GM12878 (cell line): ENCODE measurements at regions not wholly inside any gene's neighbourhood (a gene's known extent, or its start where the extent isn't known, plus 50 kb on each side); places are given as distances from the start of the nearest gene placed in this dataset.

Experiments used
- ATAC-seq: fragments of 200-7000 bp; cut with Tn5 transposase; 3 replicates; pipeline ENCODE4 v1.9.1; 2020; ENCODE audit warnings: mild to moderate bottlenecking, moderate library complexity
- BruUV-seq: library from RNA; stranded (reverse); fragments of 400-500 nt; replicated peaks from 2 replicates; lab custom pipeline; 2021; lab: Mats Ljungman, UMichigan
- CTCF ChIA-PET: fragments of 300-600 bp; sonication (Branson Sonifier 250); formaldehyde crosslinking; extraction: SDS; loops from one replicate; lab custom pipeline; 2021; ENCODE audit warnings: inconsistent platforms; lab: Yijun Ruan, JAX
- POLR2A ChIA-PET: fragments of 350-600 bp; formaldehyde crosslinking; extraction: SDS; loops from one replicate; lab custom pipeline; 2021; ENCODE audit warnings: inconsistent platforms; lab: Charles Lee
- RAD21 ChIA-PET: fragments of 300-600 bp; sonication (Branson Sonifier 250); formaldehyde crosslinking; loops from one replicate; lab custom pipeline; 2023; ENCODE audit warnings: antibody characterized with exemption; ENCODE audit not compliant: unreplicated experiment; lab: Charles Lee
- SMC1A ChIA-PET: fragments of 300-600 bp; sonication (Branson Sonifier 250); formaldehyde crosslinking; loops from one replicate; lab custom pipeline; 2023; ENCODE audit not compliant: unreplicated experiment, uncharacterized antibody; lab: Charles Lee
- DNase-seq: peaks from one replicate; pipeline ENCODE4 v3.0.0-alpha.2; 2011; ENCODE audit warnings: low read depth, low spot score
- FAIRE-seq: peaks from 3 replicates; lab custom pipeline; 2011; peaks lifted over from hg19 to GRCh38; lab: Jason Lieb, UNC
- H2AFZ ChIP-seq: 2 replicates; pipeline ENCODE4 v1.6.0; 2011; ENCODE audit warnings: low read depth, low read length, control low read depth; ENCODE audit not compliant: control insufficient read depth
- H3K27ac ChIP-seq: 2 replicates; pipeline ENCODE4 v1.5.1; 2011; ENCODE audit warnings: control low read depth; ENCODE audit not compliant: control insufficient read depth, insufficient read depth
- H3K27me3 ChIP-seq, 2 experiments: replicated peaks in 1 of 2; 2 replicates each; pipeline versions ENCODE4 v1.6.0 to v1.6.1; 2011; ENCODE audit warnings: low read length in 1 of 2; ENCODE audit not compliant: control insufficient read depth in 2 of 2, insufficient read depth in 2 of 2
- H3K36me3 ChIP-seq, 2 experiments: 2 replicates each; pipeline ENCODE4 v1.5.1; 2011; ENCODE audit warnings: low read length in 1 of 2; ENCODE audit not compliant: control insufficient read depth in 2 of 2, insufficient read depth in 2 of 2
- H3K4me1 ChIP-seq: 2 replicates; pipeline ENCODE4 v1.6.1; 2011; ENCODE audit warnings: mild to moderate bottlenecking, low read length, moderate library complexity, mixed read lengths; ENCODE audit not compliant: control insufficient read depth, insufficient read depth
- H3K4me2 ChIP-seq: 2 replicates; pipeline ENCODE4 v1.6.0; 2011; ENCODE audit warnings: control low read depth; ENCODE audit not compliant: control insufficient read depth, insufficient read depth
- H3K4me3 ChIP-seq: fragments of 200-600 bp; sonication (generic); 2 replicates; pipeline ENCODE4 v1.5.1; 2016
- H3K79me2 ChIP-seq: 2 replicates; pipeline ENCODE4 v1.6.0; 2011; ENCODE audit warnings: low read length; ENCODE audit not compliant: control insufficient read depth, insufficient read depth
- H3K9ac ChIP-seq: 2 replicates; pipeline ENCODE4 v1.8.0; 2011; ENCODE audit warnings: low read length, control low read depth, mixed read lengths; ENCODE audit not compliant: control insufficient read depth, insufficient read depth
- H3K9me3 ChIP-seq: replicated peaks from 3 replicates; pipeline ENCODE4 v1.5.1; 2011; ENCODE audit warnings: mild to moderate bottlenecking, low read length; ENCODE audit not compliant: control insufficient read depth, insufficient read depth
- H4K20me1 ChIP-seq: 2 replicates; pipeline ENCODE4 v1.6.0; 2011; ENCODE audit not compliant: control insufficient read depth, insufficient read depth
- CBX3 ChIP-seq: fragments of 200-600 bp; sonication (generic); IDR thresholded peaks from 2 replicates; pipeline ENCODE4 v1.6.1; 2016; ENCODE audit warnings: low read depth, borderline replicate concordance
- ETV6 ChIP-seq, 2 experiments: fragments of 450-650 bp in 1 of 2; IDR thresholded peaks in 1 of 2; conservative IDR thresholded peaks in 1 of 2; 2 replicates each; pipeline ENCODE4 v1.6.1; 2014; ENCODE audit warnings: antibody characterized with exemption in 1 of 2, borderline replicate concordance in 1 of 2, low read depth in 1 of 2, mild to moderate bottlenecking in 1 of 2, moderate library complexity in 1 of 2
- NFXL1 ChIP-seq: fragments of 450-650 bp; IDR thresholded peaks from 2 replicates; pipeline ENCODE4 v1.6.1; 2017; ENCODE audit warnings: antibody characterized with exemption, mild to moderate bottlenecking, borderline replicate concordance
- WGBS: methylation state at CpG from one replicate; pipeline ENCODE4 v1.1.6; 2016; ENCODE audit warnings: low lambda C conversion rate; ENCODE audit not compliant: insufficient replicate concordance, insufficient coverage; ENCODE audit errors: missing lambda C conversion rate; 5-methylcytosine and 5-hydroxymethylcytosine counted together
- in situ Hi-C: fragments of 300-500 bp; cut with MboI; formaldehyde crosslinking; loops from 9 replicates; pipeline ENCODE4 v1.14.3; 2018; ENCODE audit warnings: mixed read lengths
- intact Hi-C: fragments of 100-400 bp; cut with micrococcal nuclease; formaldehyde crosslinking; loops from one replicate; pipeline ENCODE4 v1.14.2; 2022; ENCODE audit not compliant: unreplicated experiment
- TF ChIP-seq, protein P1 (sequence below): fragments of 450-650 bp; IDR thresholded peaks from 2 replicates; pipeline ENCODE4 v1.6.1; 2018; ENCODE audit warnings: borderline replicate concordance, mild to moderate bottlenecking; ENCODE audit not compliant: partially characterized antibody

DNA sequence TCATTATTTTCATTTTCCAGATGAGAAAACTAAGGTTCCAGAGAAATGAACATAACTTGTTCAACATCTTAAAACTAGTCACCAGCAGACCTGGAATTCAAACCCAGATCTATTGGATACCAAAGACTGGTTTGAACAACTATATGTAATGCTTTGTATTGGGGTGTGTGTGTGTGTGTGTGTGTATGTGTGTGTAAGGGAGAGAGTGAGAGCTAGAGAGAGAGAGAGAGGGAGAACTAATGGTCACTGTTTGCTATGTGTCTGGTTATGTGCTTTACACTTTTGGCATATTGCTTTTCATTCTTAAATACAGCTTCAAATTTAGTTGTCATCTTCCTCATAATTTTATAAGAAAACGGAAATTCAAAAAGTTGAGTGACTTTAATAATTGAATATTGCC is 134.7 kb upstream of the ZNF217 start:
- TF ChIP-seq NFXL1 (peak; percentile 67), ETV6 (conservative IDR thresholded peaks at IDR 0.05 in 1 of 2, IDR thresholded peaks at IDR 0.05 in 1 of 2; ENCODE audit: borderline replicate concordance in 1 of 2, low read depth in 1 of 2) (0 out of 4 replicates have a peak, but pooled peaks of 1 of the 2 experiments have one; percentile 4), CBX3 (no peak)
- TF ChIP-seq, protein P1, sequence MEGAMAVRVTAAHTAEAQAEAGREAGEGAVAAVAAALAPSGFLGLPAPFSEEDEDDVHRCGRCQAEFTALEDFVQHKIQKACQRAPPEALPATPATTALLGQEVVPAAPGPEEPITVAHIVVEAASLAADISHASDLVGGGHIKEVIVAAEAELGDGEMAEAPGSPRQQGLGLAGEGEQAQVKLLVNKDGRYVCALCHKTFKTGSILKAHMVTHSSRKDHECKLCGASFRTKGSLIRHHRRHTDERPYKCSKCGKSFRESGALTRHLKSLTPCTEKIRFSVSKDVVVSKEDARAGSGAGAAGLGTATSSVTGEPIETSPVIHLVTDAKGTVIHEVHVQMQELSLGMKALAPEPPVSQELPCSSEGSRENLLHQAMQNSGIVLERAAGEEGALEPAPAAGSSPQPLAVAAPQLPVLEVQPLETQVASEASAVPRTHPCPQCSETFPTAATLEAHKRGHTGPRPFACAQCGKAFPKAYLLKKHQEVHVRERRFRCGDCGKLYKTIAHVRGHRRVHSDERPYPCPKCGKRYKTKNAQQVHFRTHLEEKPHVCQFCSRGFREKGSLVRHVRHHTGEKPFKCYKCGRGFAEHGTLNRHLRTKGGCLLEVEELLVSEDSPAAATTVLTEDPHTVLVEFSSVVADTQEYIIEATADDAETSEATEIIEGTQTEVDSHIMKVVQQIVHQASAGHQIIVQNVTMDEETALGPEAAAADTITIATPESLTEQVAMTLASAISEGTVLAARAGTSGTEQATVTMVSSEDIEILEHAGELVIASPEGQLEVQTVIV: no peak
- 100% methylated on average over 1 of the region's 1 CpG for WGBS
- DNase-seq (no peak), FAIRE-seq (no peak), ATAC-seq (no peak)
- ChIA-PET CTCF (interaction anchor here (0.6 to 1.0 kb wide), 2 partner anchors 69 to 144 kb away, joined by 3 read pairs; no protein-coding TSS in a partner anchor), RAD21 (interaction anchor here (1.2 to 3.0 kb wide), 8 partner anchors 9 to 100 kb away, joined by 3 to 34 read pairs (median 18); no protein-coding TSS in a partner anchor), SMC1A (interaction anchor here (0.6 to 2.9 kb wide), 14 partner anchors 10 to 211 kb away, joined by 3 to 22 read pairs (median 4); no protein-coding TSS in a partner anchor), POLR2A (interaction anchor here (0.6 to 1.4 kb wide), 4 partner anchors 9 to 133 kb away, joined by 3 to 6 read pairs (median 4); no protein-coding TSS in a partner anchor)
- Histone ChIP-seq H2AFZ (no peak overlapping the region), H4K20me1 (no peaks in the 10 kb centered on the region), H3K4me3 (no peak overlapping the region), H3K27ac (no peak overlapping the region), H3K4me2 (no peak overlapping the region), H3K36me3 (no peaks in the 10 kb centered on the region), H3K9ac (no peak overlapping the region), H3K4me1 (peaks cover 13% of the 10 kb centered on the region), H3K9me3 (no peaks in the 10 kb centered on the region; the same call in 2 of the 3 replicates), H3K27me3 (no peaks in the 10 kb centered on the region), H3K79me2 (no peaks in the 10 kb centered on the region)
- no TSS peak for BruUV-seq
- in situ Hi-C loops: loop anchor here (25.0 kb wide), 1 partner anchor 1541 kb away; the partner anchor contains the start of gene ZFP64
- intact Hi-C loops: no loop called here
